IMR-90 (cell line): ENCODE measurements at regions not wholly inside any gene's neighbourhood (a gene's known extent, or its start where the extent isn't known, plus 50 kb on each side); places are given as distances from the start of the nearest gene placed in this dataset.

Experiments used
- ATAC-seq: fragments of 200-7000 bp; cut with Tn5 transposase; 2 replicates; pipeline ENCODE4 v1.9.1; 2020; ENCODE audit warnings: low read depth, mild to moderate bottlenecking, moderate library complexity
- BruUV-seq: library from RNA; stranded (reverse); fragments of 400-500 nt; replicated peaks from 2 replicates; lab custom pipeline; 2021; lab: Mats Ljungman, UMichigan
- CTCF ChIA-PET: fragments of 300-600 bp; formaldehyde crosslinking; extraction: SDS; loops from one replicate; lab custom pipeline; 2021; ENCODE audit warnings: antibody characterized with exemption; lab: Yijun Ruan, JAX
- POLR2A ChIA-PET: fragments of 300-600 bp; sonication (Branson Sonifier 250); formaldehyde crosslinking; loops from one replicate; lab custom pipeline; 2022; ENCODE audit warnings: antibody characterized with exemption; ENCODE audit not compliant: unreplicated experiment; lab: Charles Lee
- DNase-seq: peaks from one replicate; pipeline ENCODE4 v3.0.0; 2013
- H2AFZ ChIP-seq: replicated peaks from 2 replicates; pipeline ENCODE3; 2013; ENCODE audit warnings: low read length, mild to moderate bottlenecking; ENCODE audit not compliant: poor library complexity
- H2AK5ac ChIP-seq: 2 replicates; pipeline ENCODE4 v1.6.1; 2013; ENCODE audit warnings: low read depth, low read length, inconsistent platforms
- H2AK9ac ChIP-seq: replicated peaks from 2 replicates; pipeline ENCODE3; 2013; ENCODE audit warnings: mild to moderate bottlenecking, low read depth, low read length, moderate library complexity; ENCODE audit not compliant: poor library complexity
- H2BK120ac ChIP-seq: 2 replicates; pipeline ENCODE4 v1.6.1; 2013; ENCODE audit warnings: low read depth, low read length, inconsistent platforms
- H2BK15ac ChIP-seq: 3 replicates; pipeline ENCODE4 v1.6.1; 2013; ENCODE audit warnings: low read depth, low read length, inconsistent platforms
- H2BK20ac ChIP-seq: 2 replicates; pipeline ENCODE4 v1.6.1; 2013; ENCODE audit warnings: low read depth, mild to moderate bottlenecking, inconsistent platforms, low read length, moderate library complexity
- H2BK5ac ChIP-seq: 2 replicates; pipeline ENCODE4 v1.6.1; 2013; ENCODE audit warnings: mild to moderate bottlenecking, low read depth, low read length, inconsistent platforms; ENCODE audit not compliant: poor library complexity, severe bottlenecking
- H3K14ac ChIP-seq: replicated peaks from 2 replicates; pipeline ENCODE4 v1.6.1; 2013; ENCODE audit warnings: low read depth, low read length, inconsistent platforms
- H3K18ac ChIP-seq: 2 replicates; pipeline ENCODE4 v1.6.1; 2013; ENCODE audit warnings: low read depth, low read length, control low read depth
- H3K23ac ChIP-seq: 2 replicates; pipeline ENCODE4 v1.6.1; 2013; ENCODE audit warnings: low read depth, low read length, inconsistent platforms
- H3K27ac ChIP-seq: 2 replicates; pipeline ENCODE4 v1.5.1; 2013; ENCODE audit warnings: mild to moderate bottlenecking, control low read depth, low read length; ENCODE audit not compliant: insufficient read depth
- H3K27me3 ChIP-seq: 2 replicates; pipeline ENCODE4 v1.6.1; 2013; ENCODE audit warnings: low read length; ENCODE audit not compliant: control insufficient read depth, insufficient read depth
- H3K36me3 ChIP-seq: 2 replicates; pipeline ENCODE4 v1.6.1; 2013; ENCODE audit warnings: low read length, mixed read lengths; ENCODE audit not compliant: control insufficient read depth, insufficient read depth
- H3K4ac ChIP-seq: 2 replicates; pipeline ENCODE4 v1.6.1; 2013; ENCODE audit warnings: low read depth, low read length, inconsistent platforms
- H3K4me1 ChIP-seq: 2 replicates; pipeline ENCODE4 v1.6.1; 2013; ENCODE audit warnings: low read length, mixed read lengths; ENCODE audit not compliant: control insufficient read depth, insufficient read depth
- H3K4me2 ChIP-seq: 2 replicates; pipeline ENCODE4 v1.6.1; 2013; ENCODE audit warnings: low read depth, mild to moderate bottlenecking, control low read depth, low read length, moderate library complexity
- H3K4me3 ChIP-seq: 2 replicates; pipeline ENCODE4 v1.5.1; 2013; ENCODE audit warnings: low read depth, mild to moderate bottlenecking, control low read depth, low read length, moderate library complexity; ENCODE audit not compliant: insufficient read depth
- H3K56ac ChIP-seq: 2 replicates; pipeline ENCODE4 v1.6.1; 2013; ENCODE audit warnings: low read length, inconsistent platforms; ENCODE audit not compliant: insufficient read depth; ENCODE audit errors: extremely low read depth
- H3K79me1 ChIP-seq, 2 experiments: 2 replicates each; pipeline ENCODE4 v1.6.1; 2013; ENCODE audit warnings: low read length in 2 of 2, inconsistent platforms in 1 of 2, low read depth in 1 of 2
- H3K9ac ChIP-seq: 2 replicates; pipeline ENCODE4 v1.6.1; 2013; ENCODE audit warnings: low read depth, low read length, control low read depth
- H3K9me1 ChIP-seq: 2 replicates; pipeline ENCODE4 v1.6.1; 2013; ENCODE audit warnings: low read length, inconsistent platforms; ENCODE audit not compliant: insufficient read depth
- H3K9me3 ChIP-seq: 2 replicates; pipeline ENCODE4 v1.6.1; 2013; ENCODE audit warnings: low read length; ENCODE audit not compliant: control insufficient read depth, insufficient read depth
- H4K20me1 ChIP-seq: 2 replicates; pipeline ENCODE4 v1.6.1; 2013; ENCODE audit warnings: low read length, inconsistent platforms; ENCODE audit not compliant: insufficient read depth
- H4K5ac ChIP-seq: 2 replicates; pipeline ENCODE4 v1.6.1; 2013; ENCODE audit warnings: mild to moderate bottlenecking, low read depth, low read length, control low read depth
- H4K8ac ChIP-seq, 2 experiments: 2 replicates each; pipeline ENCODE4 v1.6.1; 2013; ENCODE audit warnings: low read depth in 2 of 2, low read length in 2 of 2, control low read depth in 1 of 2, inconsistent platforms in 1 of 2
- H4K91ac ChIP-seq: 2 replicates; pipeline ENCODE4 v1.6.1; 2013; ENCODE audit warnings: low read depth, low read length, inconsistent platforms; ENCODE audit not compliant: insufficient read depth
- CHD1 ChIP-seq: IDR thresholded peaks from 2 replicates; pipeline ENCODE4 v1.6.1; 2012; ENCODE audit warnings: low read depth, low read length, improper control_type of control experiment
- ELK1 ChIP-seq: fragments of 150-350 bp; IDR thresholded peaks from 2 replicates; pipeline ENCODE4 v1.6.1; 2016; ENCODE audit warnings: low read depth, mild to moderate bottlenecking, low read length, moderate library complexity, borderline replicate concordance
- FOS ChIP-seq: fragments of 150-350 bp; IDR thresholded peaks from 2 replicates; pipeline ENCODE4 v1.6.1; 2016; ENCODE audit warnings: low read depth, low read length
- MAFK ChIP-seq: IDR thresholded peaks from 2 replicates; pipeline ENCODE4 v1.6.1; 2012; ENCODE audit warnings: low read depth, low read length, improper control_type of control experiment
- dilution Hi-C: fragments of 300-500 bp; cut with HindIII; formaldehyde crosslinking; loops from one replicate; pipeline ENCODE4 v1.14.3; 2018; ENCODE audit warnings: low sequenced_read_pairs; ENCODE audit not compliant: unreplicated experiment
- in situ Hi-C: fragments of 300-500 bp; cut with MboI; formaldehyde crosslinking; loops from 3 replicates; pipeline ENCODE4 v1.14.3; 2019; ENCODE audit warnings: low sequenced_read_pairs, inconsistent platforms, mixed read lengths
- intact Hi-C: fragments of 100-400 bp; cut with micrococcal nuclease; formaldehyde crosslinking; loops from 2 replicates; pipeline ENCODE4 v1.10.0; 2022

GRCh38 chr6:142633317-142633716 is 311.7 kb downstream of the HIVEP2 start:
- no peaks in the 10 kb centered on the region for H3K79me1 ChIP-seq
- no peak for ATAC-seq
- no peak overlapping the region for H3K23ac ChIP-seq
- H2BK5ac ChIP-seq = no peak overlapping the region
- TF ChIP-seq CHD1 (no peak), MAFK (no peak), ELK1 (no peak), FOS (no peak)
- H3K27ac ChIP-seq = no peak overlapping the region
- H3K4me1 ChIP-seq = no peaks in the 10 kb centered on the region; the same call in 1 of the 2 replicates
- H4K8ac ChIP-seq = no peak overlapping the region
- no peak overlapping the region for H2AFZ ChIP-seq
- H2AK5ac ChIP-seq = no peak overlapping the region
- no peak overlapping the region for H2BK20ac ChIP-seq
- no peak overlapping the region for H4K91ac ChIP-seq
- no peaks in the 10 kb centered on the region for H3K36me3 ChIP-seq
- no peak overlapping the region for H3K4me3 ChIP-seq
- H3K9me3 ChIP-seq = no peaks in the 10 kb centered on the region
- no peak overlapping the region for H3K18ac ChIP-seq
- no peak overlapping the region for H3K4ac ChIP-seq
- dilution Hi-C loops = no loop called here
- H3K14ac ChIP-seq = no peak overlapping the region
- BruUV-seq = no TSS peak
- H2AK9ac ChIP-seq = no peak overlapping the region
- CTCF ChIA-PET = no interaction called here
- intact Hi-C loops = no loop called here
- peaks cover under 1% of the 10 kb centered on the region; the same call in 1 of the 2 replicates for H3K27me3 ChIP-seq
- H3K4me2 ChIP-seq = no peak overlapping the region
- H4K20me1 ChIP-seq = no peaks in the 10 kb centered on the region
- no peak overlapping the region for H3K9ac ChIP-seq
- H2BK15ac ChIP-seq = no peak overlapping the region
- no peak overlapping the region for H2BK120ac ChIP-seq
- POLR2A ChIA-PET = no interaction called here
- in situ Hi-C loops = no loop called here
- H3K9me1 ChIP-seq = no peaks in the 10 kb centered on the region
- H3K56ac ChIP-seq = no peak overlapping the region
- H4K5ac ChIP-seq = no peak overlapping the region
- no peak for DNase-seq
